ENCODE measurements at regions not wholly inside any gene's neighbourhood (a gene's known extent, or its start where the extent isn't known, plus 50 kb on each side); places are given as distances from the start of the nearest gene placed in this dataset.

- H3K4me1 ChIP-seq: no peaks in the 10 kb centered on the region
- H3K27ac ChIP-seq: no peak overlapping the region
- ATAC-seq: no peak
- DNase-seq: no peak
- H3K36me3 ChIP-seq (ENCODE audit: insufficient read depth in 1 of 2, low read depth in 1 of 2): no peaks in the 10 kb centered on the region
- H3K4me3 ChIP-seq: no peak overlapping the region
- peaks cover 0 to 20% (median 1%) of the 10 kb centered on the region in 3 donors for H3K27me3 ChIP-seq (ENCODE audit: insufficient read depth in 3 of 3, low read length in 2 of 3)
- H3K9me3 ChIP-seq: no peaks in the 10 kb centered on the region
- WGBS, 3 donors: 25 to 39% (median 25%) methylated on average over 18 of the region's 18 CpGs
- no peak for TF ChIP-seq CTCF (IDR thresholded peaks at IDR 0.05)
- intact Hi-C loops (cut with DNase I): no loop called here
Observed at GRCh38 chr2:105644174-105644980, 100.3 kb upstream of the NCK2 start.

GRCh38 chr2:105643405-105644173 is 101.1 kb upstream of the NCK2 start:
- no peaks in the 10 kb centered on the region for H3K9me3 ChIP-seq
- H3K36me3 ChIP-seq (ENCODE audit: insufficient read depth in 1 of 2, low read depth in 1 of 2): no peaks in the 10 kb centered on the region
- peaks cover 0 to 18% (median 1%) of the 10 kb centered on the region in 3 donors for H3K27me3 ChIP-seq (ENCODE audit: insufficient read depth in 3 of 3, low read length in 2 of 3)
- intact Hi-C loops (cut with DNase I): no loop called here
- ATAC-seq: no peak
- TF ChIP-seq CTCF (IDR thresholded peaks at IDR 0.05): no peak
- no peak overlapping the region for H3K4me3 ChIP-seq
- 36 to 62% (median 45%) methylated on average over 15 of the region's 15 CpGs for WGBS, 3 donors
- DNase-seq: no peak
- H3K4me1 ChIP-seq: no peaks in the 10 kb centered on the region
- no peak overlapping the region for H3K27ac ChIP-seq

GRCh38 chr2:105641389-105641811 is 103.3 kb upstream of the NCK2 start:
- DNase-seq: no peak
- peak in 2 of 4 donors; percentile 25 to 34 for ATAC-seq
- intact Hi-C loops (cut with DNase I): no loop called here
- 31 to 39% (median 35%) methylated on average over 12 of the region's 12 CpGs for WGBS, 3 donors
- no peak overlapping the region for H3K27ac ChIP-seq
- H3K36me3 ChIP-seq (ENCODE audit: insufficient read depth in 1 of 2, low read depth in 1 of 2): no peaks in the 10 kb centered on the region
- TF ChIP-seq CTCF (IDR thresholded peaks at IDR 0.05): no peak
- H3K4me3 ChIP-seq: no peak overlapping the region
- no peaks in the 10 kb centered on the region for H3K4me1 ChIP-seq
- H3K27me3 ChIP-seq (ENCODE audit: insufficient read depth in 3 of 3, low read length in 2 of 3): peaks cover 0 to 18% (median 1%) of the 10 kb centered on the region in 3 donors
- H3K9me3 ChIP-seq: no peaks in the 10 kb centered on the region

- Histone ChIP-seq H3K9me3 (no peaks in the 10 kb centered on the region), H3K27ac (no peak overlapping the region), H3K4me1 (no peaks in the 10 kb centered on the region), H3K27me3 (ENCODE audit: insufficient read depth in 3 of 3, low read length in 2 of 3) (peaks cover 0 to 18% (median 1%) of the 10 kb centered on the region in 3 donors), H3K4me3 (no peak overlapping the region), H3K36me3 (ENCODE audit: insufficient read depth in 1 of 2, low read depth in 1 of 2) (no peaks in the 10 kb centered on the region)
- TF ChIP-seq CTCF (IDR thresholded peaks at IDR 0.05): no peak
- 34 to 77% (median 45%) methylated on average over 4 of the region's 4 CpGs for WGBS, 3 donors
- intact Hi-C loops (cut with DNase I): no loop called here
- ATAC-seq (no peak), DNase-seq (no peak)
Observed at GRCh38 chr2:105640246-105640645, 104.5 kb upstream of the NCK2 start.
